ENCODE measurements at regions not wholly inside any gene's neighbourhood (a gene's known extent, or its start where the extent isn't known, plus 50 kb on each side); places are given as distances from the start of the nearest gene placed in this dataset.

- DNase-seq (ENCODE audit: low read depth): no peak
- no peak for TF ChIP-seq CTCF (IDR thresholded peaks at IDR 0.05; ENCODE audit: control insufficient read depth, insufficient read depth, low read depth, low read length, missing control alignments)
- H3K4me3 ChIP-seq (ENCODE audit: control insufficient read depth, low read depth, low read length): no peak overlapping the region
These were observed 233.6 kb downstream of the FAM76B start for GRCh38 chr11:95556011-95556341.

GRCh38 chr11:95554911-95555310 is 234.7 kb downstream of the FAM76B start:
- no peak overlapping the region for H3K4me3 ChIP-seq (ENCODE audit: control insufficient read depth, low read depth, low read length)
- DNase-seq (ENCODE audit: low read depth): no peak
- no peak for TF ChIP-seq CTCF (IDR thresholded peaks at IDR 0.05; ENCODE audit: control insufficient read depth, insufficient read depth, low read depth, low read length, missing control alignments)

GRCh38 chr11:95549301-95549700 is 240.3 kb downstream of the FAM76B start:
- H3K4me3 ChIP-seq (ENCODE audit: control insufficient read depth, low read depth, low read length): no peak overlapping the region
- DNase-seq (ENCODE audit: low read depth): no peak
- TF ChIP-seq CTCF (IDR thresholded peaks at IDR 0.05; ENCODE audit: control insufficient read depth, insufficient read depth, low read depth, low read length, missing control alignments): no peak

- no peak for TF ChIP-seq CTCF (IDR thresholded peaks at IDR 0.05; ENCODE audit: control insufficient read depth, insufficient read depth, low read depth, low read length, missing control alignments)
- no peak overlapping the region for H3K4me3 ChIP-seq (ENCODE audit: control insufficient read depth, low read depth, low read length)
- DNase-seq (ENCODE audit: low read depth): no peak
These were observed 241.2 kb downstream of the FAM76B start for GRCh38 chr11:95548416-95548815.

- H3K4me3 ChIP-seq (ENCODE audit: control insufficient read depth, low read depth, low read length): no peak overlapping the region
- TF ChIP-seq CTCF (IDR thresholded peaks at IDR 0.05; ENCODE audit: control insufficient read depth, insufficient read depth, low read depth, low read length, missing control alignments): no peak
- no peak for DNase-seq (ENCODE audit: low read depth)
These were observed 241.6 kb downstream of the FAM76B start for GRCh38 chr11:95547976-95548375.

- TF ChIP-seq CTCF (IDR thresholded peaks at IDR 0.05; ENCODE audit: control insufficient read depth, insufficient read depth, low read depth, low read length, missing control alignments): no peak
- DNase-seq (ENCODE audit: low read depth): no peak
- H3K4me3 ChIP-seq (ENCODE audit: control insufficient read depth, low read depth, low read length): no peak overlapping the region
These were observed 242.4 kb downstream of the FAM76B start for GRCh38 chr11:95547186-95547585.
